Myocyte (in vitro differentiated cells): ENCODE measurements at regions not wholly inside any gene's neighbourhood (a gene's known extent, or its start where the extent isn't known, plus 50 kb on each side); places are given as distances from the start of the nearest gene placed in this dataset.

ENCODE experiments used
- DNase-seq: peaks from one replicate; pipeline ENCODE4 v3.0.0-alpha.2; 2012; ENCODE audit warnings: low read depth

DNA sequence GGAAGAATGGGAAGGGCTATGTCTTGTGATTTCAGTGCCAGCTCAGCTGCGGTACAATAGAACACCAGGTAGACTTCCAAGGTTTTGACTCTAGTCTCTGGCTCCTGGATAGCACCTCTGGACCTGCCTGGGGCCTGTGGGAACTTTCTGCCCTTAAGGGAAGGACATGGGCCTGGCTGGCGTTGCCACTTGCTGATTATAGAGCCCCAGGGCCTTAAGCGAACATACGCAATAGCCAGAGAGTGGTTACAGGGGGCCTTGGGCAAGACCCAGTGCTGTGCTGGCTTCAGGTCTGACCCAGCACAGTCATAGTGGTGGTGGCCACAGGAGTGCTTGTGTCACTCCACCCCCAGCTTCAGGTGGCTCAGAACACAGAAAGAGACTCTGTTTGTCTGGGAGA, 131.1 kb upstream of the COL21A1 start:
- DNase-seq = no peak

DNA sequence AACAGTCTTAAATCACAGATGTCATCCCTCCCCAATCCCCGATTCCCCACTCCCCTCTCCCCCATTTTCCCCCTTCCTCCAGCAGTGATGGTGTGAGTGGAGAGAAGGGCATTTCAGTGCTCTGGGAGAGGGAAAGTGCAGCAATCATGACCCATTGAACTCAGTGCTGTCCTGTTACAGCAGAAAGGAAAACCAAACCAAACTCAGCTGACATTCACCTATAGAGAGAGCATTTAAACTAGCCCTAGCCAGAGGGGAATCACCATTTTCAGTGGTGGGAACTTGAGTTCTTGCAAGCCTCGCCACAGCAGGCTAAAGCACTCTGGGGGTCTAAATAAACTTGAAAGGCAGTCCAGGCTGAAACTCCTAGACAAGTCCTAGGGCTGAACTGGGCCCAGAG, 129.9 kb upstream of the COL21A1 start:
- no peak for DNase-seq

DNA sequence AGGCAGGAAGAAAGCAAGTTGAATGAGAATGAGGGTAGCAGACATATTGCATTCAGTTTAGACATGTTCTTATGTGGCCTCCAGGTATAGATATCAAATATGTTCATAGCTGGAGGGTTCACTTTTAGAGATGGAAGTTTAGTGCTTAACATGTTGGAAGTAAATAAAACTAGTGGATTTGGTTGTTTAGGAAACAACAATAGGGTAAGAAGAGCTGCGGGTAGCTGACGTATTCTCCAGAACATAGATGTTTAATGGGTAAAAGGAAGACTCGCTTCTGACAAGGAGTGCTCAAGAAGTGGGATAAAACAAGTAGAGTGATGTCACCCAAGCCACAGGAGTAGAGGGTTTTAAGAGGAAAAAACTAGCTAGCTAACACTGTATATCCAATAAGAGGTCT, 128.4 kb upstream of the COL21A1 start:
- DNase-seq = no peak

DNA sequence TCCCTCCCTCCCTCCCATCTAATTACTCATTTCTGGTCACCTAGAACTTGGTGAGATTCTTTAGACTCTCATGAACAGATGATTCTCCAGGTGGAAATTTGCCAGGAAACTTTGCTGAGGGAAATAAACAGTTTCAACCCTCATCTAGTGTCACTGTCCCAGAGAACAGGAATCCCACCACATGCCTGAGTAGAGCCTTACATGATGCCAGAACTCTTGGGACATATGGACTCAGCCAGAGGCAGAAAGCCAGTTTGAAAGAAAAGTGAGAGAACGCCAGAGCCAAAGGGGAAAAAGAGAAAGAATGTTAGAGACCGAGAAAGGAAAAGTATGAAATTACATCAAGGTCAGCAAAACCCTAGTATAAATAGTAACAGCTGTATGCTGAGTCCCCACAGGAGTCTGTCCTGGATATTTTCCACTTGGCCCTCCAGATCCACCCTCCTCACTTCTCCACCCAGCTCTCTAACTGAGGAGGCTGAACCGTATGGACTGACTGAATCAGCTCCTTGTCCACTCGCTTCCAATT, 127.5 kb upstream of the COL21A1 start:
- DNase-seq = peak; percentile 78

DNA sequence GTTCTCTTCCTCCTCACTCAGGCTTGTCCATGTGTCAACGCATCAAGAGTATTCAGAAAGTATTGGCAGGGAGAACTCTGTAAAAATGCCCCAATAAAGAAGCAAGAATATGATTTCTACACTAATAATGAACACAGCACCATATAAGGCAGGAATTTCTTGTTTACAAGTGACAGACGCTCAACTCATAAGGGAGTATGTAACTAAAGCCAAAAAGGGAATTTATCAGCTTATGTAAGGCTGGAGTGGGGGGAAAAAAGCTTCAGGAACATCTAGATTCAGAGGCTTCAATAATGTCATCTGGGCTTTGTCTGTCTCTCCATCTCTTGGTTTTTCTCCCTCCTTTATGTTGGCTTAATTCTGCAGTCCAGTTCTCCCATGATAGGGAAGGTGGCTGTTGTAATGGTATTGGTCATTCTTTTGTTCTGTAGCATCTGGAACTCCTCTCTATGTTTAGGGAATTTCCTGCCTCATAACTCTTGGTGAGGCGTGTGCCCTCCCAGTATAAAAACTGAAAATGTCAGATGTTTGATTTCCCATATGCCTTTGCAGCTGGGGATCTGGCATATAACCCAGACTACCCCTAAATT, 125.1 kb upstream of the COL21A1 start:
- DNase-seq = no peak

DNA sequence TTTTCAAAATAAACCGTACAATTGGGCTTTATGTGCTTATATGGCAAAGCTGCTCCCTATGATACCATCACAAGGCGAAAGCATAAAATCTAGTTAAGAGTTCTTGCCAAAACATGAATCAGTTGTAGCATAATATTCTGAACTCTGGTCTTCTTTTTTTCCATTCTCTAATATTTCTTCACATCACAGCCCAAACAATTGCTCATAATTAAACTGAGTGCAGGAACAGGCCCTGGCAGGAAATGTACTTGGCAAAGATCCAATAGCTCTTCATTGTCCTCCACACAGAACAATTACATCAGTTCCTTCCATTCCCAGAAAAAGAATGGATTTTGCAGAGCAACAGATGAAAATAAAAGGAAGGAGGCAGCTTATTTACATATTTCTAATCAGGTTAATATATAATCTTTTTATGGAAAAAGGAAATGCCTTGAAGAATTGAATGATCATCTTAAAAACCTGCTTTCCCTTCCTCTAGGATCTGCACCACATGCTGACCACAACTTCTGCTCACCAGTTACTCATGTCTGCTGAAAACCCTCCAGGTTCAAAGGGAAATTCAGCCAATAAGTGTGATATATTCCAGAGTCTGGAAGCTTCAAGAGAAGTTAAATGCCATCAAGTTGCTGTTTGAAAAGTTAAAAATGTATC, 123.3 kb upstream of the COL21A1 start:
- DNase-seq = peak; percentile 63

DNA sequence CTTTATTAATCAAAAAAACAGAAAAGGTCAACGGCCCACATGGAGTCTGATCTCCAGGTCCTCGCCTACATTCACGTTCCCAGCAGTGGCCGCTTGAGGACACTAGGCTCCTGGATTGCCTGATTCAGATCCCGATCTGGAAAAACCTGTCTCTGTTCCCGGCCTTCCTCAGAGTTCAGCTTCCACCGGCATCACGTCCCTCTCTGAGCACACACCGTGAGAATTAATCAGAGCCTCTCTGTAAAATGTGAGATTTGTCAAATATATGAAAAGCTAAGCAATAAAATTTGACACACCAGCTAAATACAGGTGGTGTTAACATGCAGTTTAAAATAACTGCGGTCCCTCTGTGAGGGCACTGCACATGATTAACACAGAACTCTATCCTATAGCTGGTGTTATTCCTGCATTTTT, 122.8 kb upstream of the COL21A1 start:
- peak; percentile 66 for DNase-seq

DNA sequence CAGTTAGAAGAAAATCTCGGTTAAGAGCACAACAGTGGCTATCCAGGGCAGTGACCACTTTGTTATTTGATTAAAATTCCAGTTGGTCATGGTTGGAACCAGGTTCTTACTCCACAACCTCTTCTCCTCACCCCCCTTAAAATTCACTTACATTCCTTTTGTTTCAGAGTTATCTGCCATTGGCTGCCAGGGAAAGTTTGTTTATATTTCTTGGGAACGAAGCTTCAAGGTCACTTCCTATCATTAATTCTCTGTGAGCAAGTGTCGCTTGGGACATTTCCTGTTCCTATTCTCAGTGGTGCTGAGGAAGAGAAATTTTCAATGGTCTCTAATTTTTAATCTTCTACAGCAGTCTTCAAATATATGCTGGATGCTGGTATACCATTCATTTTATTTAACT, 121.1 kb upstream of the COL21A1 start:
- no peak for DNase-seq

DNA sequence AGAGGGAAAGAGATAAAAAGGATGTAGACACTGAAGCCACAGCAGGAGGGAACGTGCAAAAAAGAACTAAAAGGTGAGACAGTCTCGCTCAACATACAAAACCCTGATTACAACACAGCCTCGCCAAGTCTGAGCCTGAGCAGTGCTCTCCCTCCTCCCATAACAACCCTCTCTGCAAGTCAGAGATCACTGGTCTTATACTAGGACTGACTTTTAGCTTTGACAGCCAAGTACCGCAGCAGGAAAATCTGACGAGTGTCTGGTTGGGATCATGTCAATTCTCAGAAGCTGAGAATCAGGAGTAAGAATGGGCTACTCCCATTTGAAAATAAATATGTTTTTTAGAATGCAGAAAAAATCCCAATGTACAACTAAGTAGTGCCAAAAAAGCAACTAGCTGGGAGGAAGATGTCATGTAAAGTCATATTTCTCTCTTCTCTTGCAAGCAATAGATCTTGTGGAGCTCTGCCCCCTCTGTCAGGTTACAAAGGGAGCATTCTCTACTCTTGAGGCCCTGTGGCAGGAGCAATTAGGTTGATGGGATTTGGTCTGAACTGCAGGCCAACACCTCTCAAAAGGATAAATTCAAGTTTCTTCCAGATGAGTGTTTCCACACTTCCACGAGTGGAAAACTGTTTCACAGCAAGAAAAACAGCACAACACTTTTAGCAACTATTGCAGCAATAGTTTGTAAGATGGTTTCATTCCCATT, 118.9 kb upstream of the COL21A1 start:
- no peak for DNase-seq

DNA sequence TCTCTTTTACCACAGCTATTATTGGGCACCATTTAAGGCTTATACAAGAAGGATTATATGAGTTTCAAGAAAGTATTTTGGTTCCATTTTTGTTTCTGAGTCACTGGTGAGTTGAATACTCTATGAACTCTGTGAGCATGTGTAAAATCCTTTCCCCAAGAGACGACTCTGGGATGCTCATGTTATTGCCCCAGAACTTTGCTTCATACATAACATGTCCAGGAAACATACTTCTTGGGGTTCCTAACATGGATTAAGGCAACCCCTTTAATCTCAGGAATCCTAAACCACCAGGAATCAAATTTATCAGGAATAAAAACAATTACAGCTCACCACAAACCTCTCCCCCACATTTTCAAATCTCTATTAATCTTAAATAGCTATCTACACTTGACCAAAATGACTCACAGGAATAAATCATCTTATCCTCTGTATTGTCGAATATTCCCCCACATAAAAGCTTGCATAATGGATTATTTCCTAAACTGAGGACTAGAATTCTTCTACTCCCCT, 117.5 kb upstream of the COL21A1 start:
- peak; percentile 39 for DNase-seq

DNA sequence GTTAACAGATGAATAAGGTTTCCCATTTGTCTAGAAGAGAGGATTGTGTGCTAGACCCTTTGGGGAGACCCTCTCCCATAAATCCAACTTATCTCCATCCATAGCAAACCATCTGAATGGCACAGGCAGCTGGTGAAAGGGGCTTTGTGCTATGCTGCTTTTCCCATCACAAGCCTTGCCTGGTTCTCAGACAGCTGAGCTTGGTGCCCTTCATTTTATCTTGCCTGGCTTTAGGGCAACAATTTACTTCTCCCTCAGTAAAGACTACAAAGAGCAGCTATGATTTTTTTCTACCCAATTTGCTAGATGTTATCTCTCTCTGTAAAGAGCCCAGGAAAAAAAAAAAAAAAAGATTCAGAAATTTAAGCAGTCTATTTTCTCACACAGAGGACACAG, 117.0 kb upstream of the COL21A1 start:
- DNase-seq = no peak

DNA sequence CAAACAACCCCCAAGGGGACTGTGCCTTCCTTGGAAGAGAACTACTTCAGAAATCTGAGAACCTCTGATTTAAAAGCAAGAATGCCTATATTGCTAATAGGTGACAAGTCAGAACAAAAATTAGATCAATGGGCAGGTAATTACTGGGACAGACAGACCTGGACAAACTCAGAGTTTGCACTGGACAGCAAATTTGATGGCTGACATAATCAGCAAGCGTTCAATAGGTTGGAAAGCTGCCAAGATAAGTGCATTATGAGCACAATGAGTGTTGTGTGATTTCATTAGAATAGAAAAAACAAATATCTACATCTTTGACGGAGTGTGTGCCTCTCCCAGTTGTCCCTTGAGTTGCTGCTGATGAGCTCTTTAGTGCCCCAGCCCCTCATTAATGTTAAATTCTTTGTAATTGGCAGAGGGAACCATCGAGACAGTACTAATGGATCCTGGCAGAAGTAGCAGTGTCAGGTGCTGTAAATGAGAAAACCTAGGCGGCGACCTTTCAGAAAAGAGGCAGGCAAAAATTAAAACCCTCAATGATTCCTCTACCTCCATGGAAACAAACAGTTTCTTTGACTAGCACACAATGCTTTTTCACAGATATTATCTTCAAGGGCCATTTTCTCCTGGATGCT, 116.5 kb upstream of the COL21A1 start:
- DNase-seq = no peak

DNA sequence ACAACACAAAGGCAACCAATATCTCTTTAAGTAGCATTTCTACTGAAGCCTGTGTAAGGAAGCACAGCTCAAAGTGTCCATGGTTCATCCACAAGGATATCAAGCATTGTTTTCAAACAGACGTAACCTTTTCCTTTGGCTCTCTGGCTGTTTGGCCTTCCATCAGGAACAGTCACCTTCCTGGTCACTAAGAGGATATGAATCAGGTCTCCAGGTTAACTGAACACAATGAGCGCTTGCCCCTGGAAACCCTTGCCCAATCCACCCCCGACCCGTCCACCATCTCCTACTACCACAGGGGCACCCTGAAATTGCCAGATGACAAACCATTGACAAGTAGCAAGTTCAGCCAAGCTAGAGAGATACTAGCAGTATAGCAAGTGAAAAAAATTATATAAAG, 114.4 kb upstream of the COL21A1 start:
- DNase-seq = no peak

DNA sequence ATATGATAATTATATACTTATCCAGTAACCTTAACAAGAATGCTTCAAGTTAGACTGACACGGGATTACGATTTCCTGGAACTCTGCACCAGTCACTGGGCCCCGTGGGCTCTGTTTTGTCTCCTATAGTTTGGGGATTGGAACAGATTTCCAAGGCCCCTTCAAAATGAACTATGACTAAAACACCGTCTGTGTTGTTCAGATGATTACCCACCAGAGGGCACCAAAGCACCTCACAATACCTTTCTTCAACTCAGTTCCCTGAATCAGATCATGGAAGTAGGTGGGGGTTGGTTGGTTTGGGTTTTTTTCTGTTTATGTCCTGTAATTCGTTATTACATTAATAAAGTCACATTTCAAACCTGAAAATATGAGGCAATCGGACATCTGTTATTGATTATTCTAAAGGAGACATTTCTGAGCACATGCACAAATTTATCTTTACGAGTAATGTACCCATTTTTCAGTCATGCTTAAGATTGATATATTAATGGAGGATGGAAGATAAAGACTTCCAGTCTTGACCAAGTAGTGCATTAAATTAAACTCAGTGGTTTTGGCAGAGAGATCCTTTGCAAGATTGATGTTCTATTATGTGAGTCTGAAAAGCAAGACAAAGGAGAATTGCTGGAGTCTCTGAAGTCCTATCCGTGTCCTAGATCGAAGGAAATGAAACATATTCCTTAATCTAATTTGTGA, 112.0 kb upstream of the COL21A1 start:
- peak; percentile 75 for DNase-seq

DNA sequence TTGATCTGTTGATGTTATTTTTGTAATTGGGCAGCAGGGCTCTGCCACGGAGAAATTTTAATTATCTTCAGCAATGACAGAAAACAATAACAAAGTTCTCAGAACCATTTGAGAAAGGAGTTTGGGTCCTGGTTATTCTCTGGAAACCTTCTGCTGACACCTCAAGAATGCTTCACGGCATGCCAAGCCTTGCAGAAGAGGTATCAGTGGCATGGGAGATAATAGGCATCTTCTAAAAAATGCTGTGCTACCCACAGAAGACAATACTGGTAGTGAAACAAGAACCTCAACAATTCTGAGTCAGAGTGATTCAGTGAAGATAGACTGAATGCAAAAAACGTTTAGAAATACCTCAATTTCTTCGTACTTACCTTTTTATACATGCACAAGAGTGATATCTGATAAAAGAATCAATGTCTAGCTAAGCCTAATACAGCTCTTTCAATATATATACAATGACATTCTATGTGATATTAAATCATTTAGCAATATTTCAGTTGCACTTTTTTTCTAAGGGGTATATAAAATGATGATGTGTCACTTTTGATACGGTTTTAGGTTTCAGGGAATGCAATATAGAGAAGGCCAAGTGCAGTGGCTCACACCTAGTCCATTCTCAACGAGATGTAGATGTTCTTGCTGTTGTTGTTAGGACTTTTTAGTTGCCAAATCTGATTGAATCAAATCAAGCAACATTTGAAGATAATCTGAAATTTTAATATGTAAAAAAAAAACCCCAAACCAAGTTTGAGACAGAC, 110.4 kb upstream of the COL21A1 start:
- DNase-seq = peak; percentile 35

DNA sequence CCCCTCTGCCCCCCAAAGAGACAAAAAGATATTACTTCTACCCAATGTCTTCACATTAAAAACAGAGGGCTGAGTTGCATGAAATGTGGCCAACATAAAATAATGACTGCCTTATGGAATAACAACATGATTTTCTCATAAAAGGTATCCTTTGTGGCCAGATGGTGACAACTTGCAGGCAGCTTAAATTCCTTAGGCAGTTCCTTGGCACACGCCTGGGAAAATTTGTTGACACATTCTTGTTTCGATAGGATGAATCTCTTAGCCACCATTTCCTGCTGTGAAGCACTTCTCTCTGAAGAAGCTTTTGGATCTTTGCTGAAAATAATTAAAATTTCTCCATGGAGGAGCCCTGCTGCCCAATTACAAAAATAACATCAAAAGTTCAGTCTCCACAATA, 109.0 kb upstream of the COL21A1 start:
- DNase-seq = no peak

DNA sequence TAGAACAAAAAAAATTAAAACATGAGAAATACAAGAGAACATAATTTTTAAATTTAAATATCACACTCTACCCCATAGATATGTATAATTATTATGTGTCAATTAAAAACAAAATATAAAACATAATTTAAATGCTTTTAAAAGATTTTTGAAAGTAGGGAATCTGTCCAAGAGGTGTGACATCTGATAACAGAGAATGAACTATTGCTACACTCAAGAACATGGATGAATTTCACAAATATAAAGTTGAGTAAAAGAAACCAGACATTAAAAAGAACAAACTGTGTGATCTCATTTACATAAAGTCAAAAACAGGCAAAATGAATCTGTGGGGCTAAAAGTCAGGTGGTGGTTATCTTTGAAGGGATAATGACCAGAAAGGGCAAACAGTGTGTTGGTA, 106.5 kb upstream of the COL21A1 start:
- DNase-seq = no peak

DNA sequence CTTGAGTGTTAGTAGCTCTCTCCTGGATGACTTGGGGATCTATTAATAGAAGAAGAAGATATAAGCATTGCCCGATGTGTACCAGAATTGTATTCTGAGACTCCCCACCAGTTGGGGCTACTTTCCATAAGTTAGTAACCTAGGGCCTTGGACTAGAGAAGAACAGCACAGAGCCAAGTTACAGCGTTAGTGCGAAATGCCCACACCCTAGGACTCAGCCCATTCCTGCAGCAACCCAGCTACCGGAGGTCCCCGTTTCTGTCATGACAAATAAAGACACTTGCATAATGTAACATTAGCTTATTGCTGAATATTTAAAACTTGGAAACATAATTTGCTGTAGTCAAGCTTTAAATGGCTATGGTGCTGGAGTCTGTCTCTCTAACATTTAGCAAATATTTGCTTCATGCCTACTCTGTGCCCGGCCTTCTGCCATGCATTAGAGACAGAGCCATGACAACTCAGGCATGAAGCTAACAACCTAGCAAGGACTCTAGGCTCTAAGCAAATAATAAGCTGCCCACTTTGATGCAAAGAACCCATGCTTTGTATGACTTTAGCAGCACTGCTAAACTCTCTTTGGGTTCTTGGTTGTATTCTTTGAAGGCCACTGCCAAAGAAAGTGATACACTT, 103.4 kb upstream of the COL21A1 start:
- no peak for DNase-seq

DNA sequence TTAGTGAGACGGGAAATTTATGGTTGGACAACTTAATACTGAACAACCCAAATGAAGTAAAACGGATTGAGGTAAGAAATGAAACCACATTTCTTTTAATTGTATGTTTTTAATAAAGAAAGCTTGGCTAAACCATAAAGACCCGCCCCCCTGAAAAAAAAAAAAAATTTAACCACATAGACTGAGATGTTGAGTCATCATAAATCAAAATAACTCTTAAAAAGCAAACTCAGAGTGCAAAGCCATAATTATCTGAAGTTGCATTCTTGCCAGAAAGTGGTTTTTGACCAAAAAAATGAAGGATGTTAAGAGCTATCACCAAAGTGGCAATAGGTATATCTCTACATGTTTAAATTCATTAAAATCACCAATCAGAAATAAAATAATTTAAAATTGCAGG, 101.8 kb upstream of the COL21A1 start:
- DNase-seq = peak; percentile 50

DNA sequence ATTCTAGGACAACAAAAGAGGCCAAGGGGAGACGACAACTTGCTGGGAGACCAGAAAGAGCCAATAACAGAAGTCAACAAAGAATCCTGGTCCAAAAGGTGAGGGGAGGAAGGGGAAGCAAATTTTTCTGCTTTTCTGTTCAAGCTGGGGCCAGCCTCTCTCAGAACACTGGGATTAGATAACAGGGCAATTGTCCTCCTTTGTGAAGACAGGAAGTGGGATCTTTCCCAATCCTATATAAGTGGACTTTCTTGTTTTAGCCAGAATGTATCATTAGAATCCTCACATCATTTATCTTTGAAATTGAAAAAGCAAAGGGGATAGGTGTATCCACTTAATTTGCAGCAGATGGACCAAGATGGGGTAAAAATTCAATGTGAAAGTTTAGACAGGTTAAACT, 101.2 kb upstream of the COL21A1 start:
- no peak for DNase-seq
